NB4 (cell line): ENCODE measurements at regions not wholly inside any gene's neighbourhood (a gene's known extent, or its start where the extent isn't known, plus 50 kb on each side); places are given as distances from the start of the nearest gene placed in this dataset.

Experiments used
- DNase-seq: peaks from one replicate; pipeline ENCODE4 v3.0.0; 2010; ENCODE audit warnings: low read depth
- H3K4me3 ChIP-seq: one replicate; pipeline ENCODE4 v1.5.1; 2011; ENCODE audit warnings: mild to moderate bottlenecking, low read depth, low read length, moderate library complexity
- CTCF ChIP-seq: IDR thresholded peaks from one replicate; pipeline ENCODE4 v1.5.1; 2012; ENCODE audit warnings: low read depth, low read length
- MAX ChIP-seq: IDR thresholded peaks from 2 replicates; pipeline ENCODE4 v1.6.1; 2011; ENCODE audit warnings: low read depth, low read length
- MYC ChIP-seq: IDR thresholded peaks from 2 replicates; pipeline ENCODE4 v1.6.1; 2011; ENCODE audit warnings: low read depth, low read length
- POLR2A ChIP-seq: IDR thresholded peaks from 2 replicates; pipeline ENCODE4 v1.6.1; 2011; ENCODE audit warnings: mild to moderate bottlenecking; ENCODE audit not compliant: insufficient read length; ENCODE audit errors: extremely low read depth

GRCh38 chr2:204042401-204042800 lies 105.8 kb downstream of the ICOS start:
- no peak for TF ChIP-seq POLR2A
- no peak for TF ChIP-seq MAX
- no peak for TF ChIP-seq MYC
- no peak for TF ChIP-seq CTCF
- no peak for DNase-seq

GRCh38 chr2:204046145-204046544 lies 109.6 kb downstream of the ICOS start:
- no peak overlapping the region for H3K4me3 ChIP-seq
- TF ChIP-seq POLR2A: no peak
- TF ChIP-seq CTCF: no peak
- no peak for TF ChIP-seq MYC
- TF ChIP-seq MAX: no peak
- no peak for DNase-seq

More at GRCh38 chr2:204042401-204042800, 105.8 kb downstream of the ICOS start:
- no peak overlapping the region for H3K4me3 ChIP-seq

- no peak overlapping the region for H3K4me3 ChIP-seq
- TF ChIP-seq MYC (no peak), MAX (no peak), CTCF (no peak), POLR2A (no peak)
- DNase-seq: no peak
Measured at GRCh38 chr2:204049635-204050034, 113.1 kb downstream of the ICOS start.

GRCh38 chr2:204050681-204051080 lies 114.1 kb downstream of the ICOS start:
- H3K4me3 ChIP-seq: no peak overlapping the region
- no peak for DNase-seq
- TF ChIP-seq POLR2A (no peak), MYC (no peak), CTCF (no peak), MAX (no peak)

GRCh38 chr2:204051476-204051875 lies 114.9 kb downstream of the ICOS start:
- DNase-seq: peak; percentile 13
- no peak overlapping the region for H3K4me3 ChIP-seq
- no peak for TF ChIP-seq MAX
- TF ChIP-seq CTCF: peak; percentile 39
